HG02973 (cell line): ENCODE measurements at regions not wholly inside any gene's neighbourhood (a gene's known extent, or its start where the extent isn't known, plus 50 kb on each side); places are given as distances from the start of the nearest gene placed in this dataset.

Experiments used
- ATAC-seq: cut with Tn5 transposase; IDR thresholded peaks from one replicate; pipeline ENCODE4 v1.9.1; 2021; ENCODE audit warnings: moderate library complexity; ENCODE audit not compliant: unreplicated experiment

DNA sequence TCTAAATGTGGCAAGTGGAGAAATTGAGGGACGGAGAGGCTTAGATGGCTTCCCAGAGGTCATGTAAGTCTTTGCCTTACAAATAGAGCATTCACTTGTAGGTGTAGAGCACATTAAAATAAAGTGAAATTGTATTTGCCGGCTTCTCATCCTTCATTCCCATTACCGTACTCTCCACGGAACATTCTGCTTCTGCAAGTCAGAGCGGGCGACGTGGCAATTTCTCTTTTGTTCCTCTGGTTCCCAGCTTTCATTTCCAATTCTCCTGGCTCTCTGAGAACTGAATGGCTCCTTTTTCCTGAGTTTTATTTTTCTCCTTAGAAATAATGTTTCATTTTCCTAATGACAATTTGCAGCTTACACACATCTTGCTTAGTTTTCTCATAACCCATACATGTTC is 51.3 kb upstream of the PFKP start:
- ATAC-seq: no peak

DNA sequence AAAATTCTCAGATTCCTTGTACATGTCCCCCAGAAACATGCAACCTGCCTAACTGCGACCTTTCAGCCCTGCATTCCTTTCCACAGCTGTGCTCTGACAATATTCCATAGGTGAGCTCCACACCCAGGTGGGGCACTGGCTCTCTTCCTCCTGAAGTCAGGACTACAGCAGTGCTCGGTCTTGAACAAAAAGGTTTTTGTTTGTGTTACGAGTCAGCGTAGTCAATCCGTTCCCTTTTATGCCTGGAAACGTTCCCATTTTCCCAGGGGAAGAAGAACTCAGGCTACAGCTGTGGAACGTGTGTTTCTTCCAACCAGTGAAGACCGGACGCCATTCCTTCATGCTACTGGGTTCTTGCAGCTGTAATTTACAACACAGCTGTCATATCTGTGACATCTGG is 52.4 kb upstream of the PFKP start:
- ATAC-seq: no peak

DNA sequence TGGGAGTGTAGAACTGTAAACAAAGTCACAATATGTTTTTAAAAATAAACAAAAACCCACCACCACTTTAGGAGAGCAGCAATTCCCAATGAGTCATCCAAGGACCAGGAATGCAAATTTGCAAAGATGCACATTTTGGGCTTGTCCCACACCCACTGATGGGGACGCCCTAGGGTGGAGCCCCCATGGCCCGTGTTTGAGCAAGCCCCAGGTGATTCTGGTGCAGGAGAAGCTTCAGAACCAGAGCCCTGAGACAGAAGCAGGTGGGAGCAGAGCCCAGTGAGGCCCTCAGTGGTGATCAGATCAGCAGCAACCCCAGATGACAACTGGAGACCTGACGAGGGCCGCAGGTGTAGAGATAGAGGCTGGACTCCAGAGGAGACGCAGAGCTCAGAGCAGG is 55.1 kb upstream of the PFKP start:
- ATAC-seq: no peak

DNA sequence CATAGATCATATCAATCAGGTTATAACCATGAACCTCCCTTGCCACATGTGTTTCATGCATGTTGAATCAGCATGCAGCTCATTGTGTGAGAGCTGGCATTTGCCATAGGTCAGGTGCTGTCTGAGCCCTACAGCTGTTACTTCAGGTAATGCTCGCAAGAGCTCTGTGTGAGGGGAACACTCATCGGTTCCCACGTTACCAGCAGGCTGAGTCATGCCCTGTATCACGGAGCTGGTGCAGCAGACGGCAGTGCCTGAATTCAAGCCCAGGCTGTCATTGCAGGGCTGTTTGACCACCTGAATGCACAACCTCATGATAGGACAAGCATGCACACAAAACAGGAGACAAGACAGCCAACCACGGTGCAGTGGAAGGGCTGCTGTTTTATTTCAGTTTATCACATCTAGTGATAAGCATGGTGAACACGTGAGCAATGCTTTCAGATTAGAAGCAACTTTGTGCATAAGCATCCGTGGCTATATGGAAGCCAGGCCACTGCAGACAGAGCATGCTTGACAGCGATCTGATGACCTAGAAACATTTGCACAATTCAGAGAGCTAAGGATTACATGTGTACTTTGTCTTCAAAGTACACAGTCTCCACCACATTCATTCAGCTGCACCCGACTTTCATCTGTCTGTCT is 56.4 kb upstream of the PFKP start:
- ATAC-seq: no peak

DNA sequence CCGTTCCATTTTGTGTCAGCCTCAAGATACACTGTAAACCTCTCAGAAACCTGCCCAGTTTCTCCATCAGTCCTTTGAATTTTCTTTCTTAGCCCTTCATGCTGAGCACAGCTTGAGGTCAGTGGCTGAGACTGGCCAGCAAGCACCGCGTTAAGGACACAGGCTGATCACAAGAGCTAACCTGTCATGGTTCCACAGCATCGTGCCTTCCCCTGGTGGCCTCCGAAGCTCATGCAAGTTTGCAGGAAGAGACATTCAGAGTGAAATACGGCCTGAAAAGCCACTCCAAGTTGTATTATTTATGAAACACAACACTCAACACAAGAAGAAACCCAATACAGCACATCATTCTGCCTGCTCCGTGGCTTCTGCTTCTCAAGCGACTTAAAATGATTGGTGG is 57.0 kb upstream of the PFKP start:
- ATAC-seq: no peak

DNA sequence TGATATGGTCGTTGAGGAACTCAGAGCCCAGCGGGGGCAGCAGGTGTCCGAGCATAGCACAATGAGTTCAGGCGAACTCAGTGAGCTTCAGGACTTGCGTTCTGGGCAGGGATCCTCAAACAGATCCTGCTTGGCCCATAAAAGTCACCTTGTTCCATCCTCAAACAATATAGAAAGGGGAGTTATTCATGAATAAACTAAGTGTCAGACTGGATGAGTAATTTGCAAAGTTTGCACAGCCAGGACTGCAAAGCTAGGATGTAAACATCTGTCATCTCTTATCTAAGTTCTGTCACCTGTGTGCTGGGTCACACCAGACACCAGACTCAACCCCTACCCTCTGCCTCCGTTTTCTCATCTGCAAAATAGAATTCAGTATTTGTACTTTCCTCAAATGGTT is 58.0 kb upstream of the PFKP start:
- ATAC-seq: no peak

DNA sequence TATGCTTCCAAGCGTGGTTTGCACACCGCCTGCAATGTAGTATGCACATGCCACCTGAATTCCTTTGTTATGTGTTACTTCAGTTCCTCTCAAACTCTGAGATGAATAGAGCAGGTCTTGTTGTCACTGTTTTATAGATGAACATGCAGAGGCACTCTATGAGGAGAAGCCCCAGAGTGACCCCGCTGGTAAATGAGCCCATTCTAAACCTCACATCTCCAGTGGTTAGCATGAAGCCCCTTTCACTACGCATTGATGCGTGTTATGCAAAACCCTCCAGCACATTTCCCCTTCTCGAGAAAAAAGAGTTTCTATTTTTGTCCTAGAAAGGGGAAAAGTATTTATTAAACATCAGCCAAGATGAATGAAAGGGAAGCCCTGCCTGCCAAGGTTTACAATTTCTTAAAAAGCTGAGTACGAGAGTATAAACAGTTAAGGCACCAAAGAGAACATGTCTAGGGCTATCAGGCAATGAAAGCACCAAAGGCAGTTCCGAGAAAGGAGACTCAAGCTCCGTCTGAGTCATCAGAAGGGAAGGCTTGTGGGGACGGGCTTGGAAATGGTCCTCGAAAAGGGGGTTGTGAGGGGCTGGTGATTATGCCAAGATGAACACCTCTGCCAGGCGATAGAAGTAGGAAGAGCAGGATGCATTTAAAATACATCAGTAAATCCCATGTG is 58.7 kb upstream of the PFKP start:
- ATAC-seq: no peak

DNA sequence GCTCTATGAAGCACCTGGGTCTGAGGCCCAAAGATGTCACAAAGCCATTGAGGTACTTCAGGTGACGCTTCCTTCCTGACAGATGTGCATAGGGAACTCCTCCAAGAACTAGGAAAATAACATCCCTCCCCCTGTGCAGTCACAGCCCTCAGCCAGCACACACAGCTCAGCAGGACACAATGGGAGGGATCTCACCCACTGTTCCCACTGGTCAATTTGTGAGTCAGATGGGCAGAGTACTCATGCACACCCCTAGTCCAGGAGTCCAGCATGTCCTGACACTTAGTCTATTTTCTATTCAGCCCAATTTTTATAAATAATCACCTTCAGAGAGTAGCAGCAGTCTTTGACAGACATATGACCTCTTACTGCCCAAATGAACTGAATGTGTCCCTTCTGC is 60.7 kb upstream of the PFKP start:
- no peak for ATAC-seq

DNA sequence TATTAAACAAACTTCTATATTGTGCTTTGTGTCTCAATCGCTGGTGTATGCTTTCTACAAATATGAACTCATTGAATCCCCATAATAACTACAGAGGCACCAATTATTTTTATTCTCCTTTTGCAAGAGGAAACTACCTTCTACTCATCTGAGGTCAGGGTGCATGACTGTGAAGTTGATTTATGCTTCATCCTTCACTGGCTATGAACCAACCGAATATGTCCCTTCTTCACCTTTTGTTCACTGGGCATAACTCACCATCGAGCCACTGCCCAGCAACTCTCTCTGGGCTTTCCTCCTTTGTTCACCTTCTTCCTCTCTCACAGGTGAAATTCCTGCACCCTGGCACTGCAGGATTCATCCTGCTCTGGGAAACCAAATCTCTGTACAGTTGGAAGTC is 61.3 kb upstream of the PFKP start:
- ATAC-seq: no peak

DNA sequence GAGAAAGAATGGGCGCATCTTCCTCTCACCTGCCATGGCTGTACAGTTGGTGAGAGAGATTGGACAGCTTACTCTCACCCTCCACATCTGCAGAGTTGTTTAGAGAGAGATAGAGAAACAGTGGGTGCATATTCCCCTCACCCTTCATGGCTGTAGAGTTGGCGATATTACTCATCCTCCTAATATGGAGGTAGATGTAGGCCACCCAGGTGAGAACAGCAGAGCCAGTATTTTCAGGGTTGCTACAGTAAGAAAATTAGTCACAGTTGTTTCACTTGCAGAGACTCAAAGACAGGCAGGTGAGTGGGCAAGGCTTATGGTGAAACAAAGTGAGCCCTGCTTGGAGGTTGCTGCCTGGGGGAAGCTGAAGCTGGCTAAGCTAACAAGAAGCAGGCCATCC is 65.0 kb upstream of the PFKP start:
- ATAC-seq: peak; percentile 59

DNA sequence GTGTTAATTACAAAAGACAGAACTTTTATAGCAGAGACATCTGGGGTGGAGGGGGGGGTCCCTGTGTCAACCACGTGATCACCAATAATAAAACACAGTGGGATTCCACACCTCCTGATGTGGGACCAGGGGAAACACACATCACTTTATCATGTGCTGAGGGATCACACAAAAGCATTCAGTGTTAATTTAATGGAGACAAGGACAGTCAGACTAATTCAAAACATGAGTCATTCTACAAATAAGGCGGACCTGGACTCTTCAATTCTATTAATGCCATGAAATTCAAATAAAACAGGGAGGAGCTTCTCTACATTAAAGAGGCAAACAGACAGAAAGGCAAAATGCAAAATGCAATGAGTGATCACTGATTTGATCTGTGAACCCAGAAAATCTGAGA is 67.3 kb upstream of the PFKP start:
- ATAC-seq: no peak

DNA sequence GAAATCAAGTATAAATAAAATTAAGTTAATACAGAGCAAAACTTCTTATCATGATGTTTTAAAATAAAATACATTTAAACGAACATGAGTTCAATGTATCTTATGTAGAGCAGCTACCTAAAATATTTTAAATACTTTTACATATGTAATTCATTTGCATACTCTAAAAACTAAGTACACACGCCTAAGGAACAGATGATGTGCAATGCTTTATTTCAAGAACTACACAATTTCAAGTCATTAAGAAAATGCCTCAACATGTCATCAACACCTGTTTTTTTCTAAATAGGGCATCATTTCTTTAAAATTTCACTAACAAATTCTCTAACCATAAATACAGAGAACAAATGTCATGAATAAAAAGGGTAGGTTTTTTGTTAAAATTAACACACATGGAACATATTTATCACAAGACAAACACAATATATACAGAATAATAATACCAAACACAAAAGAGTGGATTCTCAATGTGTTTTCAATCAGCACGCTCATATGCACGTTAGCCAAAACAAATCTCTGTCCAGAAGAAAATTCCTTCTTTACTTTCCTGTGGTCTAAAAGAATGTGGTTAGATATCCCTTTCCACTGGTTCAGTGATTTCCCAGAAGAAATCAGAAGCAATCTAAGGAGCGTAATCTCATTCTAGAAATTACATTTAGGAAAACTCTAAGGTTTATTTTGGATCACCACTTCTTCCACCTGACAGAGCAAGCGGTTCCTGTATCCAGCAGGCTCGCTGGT is 73.0 kb upstream of the PFKP start:
- no peak for ATAC-seq

DNA sequence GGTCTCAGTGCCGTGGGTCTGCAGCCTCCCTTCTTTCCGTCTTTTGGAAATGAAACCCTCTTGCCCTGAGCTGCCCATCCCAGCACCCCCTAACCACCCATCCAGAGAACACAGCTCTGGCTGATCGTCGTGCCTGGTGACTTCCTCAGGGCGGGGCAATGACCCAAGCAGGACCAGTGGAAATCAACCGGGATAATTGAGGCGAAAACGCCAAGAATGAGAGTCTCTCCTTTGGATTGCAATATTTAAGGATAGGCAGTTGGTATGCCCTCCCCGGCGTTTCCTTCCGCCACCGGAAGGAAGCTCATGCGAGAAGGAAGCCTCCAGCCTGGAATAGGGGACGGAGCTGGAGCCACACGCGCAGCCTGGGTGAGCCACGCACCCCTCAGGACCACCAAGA is 73.7 kb upstream of the PFKP start:
- no peak for ATAC-seq

DNA sequence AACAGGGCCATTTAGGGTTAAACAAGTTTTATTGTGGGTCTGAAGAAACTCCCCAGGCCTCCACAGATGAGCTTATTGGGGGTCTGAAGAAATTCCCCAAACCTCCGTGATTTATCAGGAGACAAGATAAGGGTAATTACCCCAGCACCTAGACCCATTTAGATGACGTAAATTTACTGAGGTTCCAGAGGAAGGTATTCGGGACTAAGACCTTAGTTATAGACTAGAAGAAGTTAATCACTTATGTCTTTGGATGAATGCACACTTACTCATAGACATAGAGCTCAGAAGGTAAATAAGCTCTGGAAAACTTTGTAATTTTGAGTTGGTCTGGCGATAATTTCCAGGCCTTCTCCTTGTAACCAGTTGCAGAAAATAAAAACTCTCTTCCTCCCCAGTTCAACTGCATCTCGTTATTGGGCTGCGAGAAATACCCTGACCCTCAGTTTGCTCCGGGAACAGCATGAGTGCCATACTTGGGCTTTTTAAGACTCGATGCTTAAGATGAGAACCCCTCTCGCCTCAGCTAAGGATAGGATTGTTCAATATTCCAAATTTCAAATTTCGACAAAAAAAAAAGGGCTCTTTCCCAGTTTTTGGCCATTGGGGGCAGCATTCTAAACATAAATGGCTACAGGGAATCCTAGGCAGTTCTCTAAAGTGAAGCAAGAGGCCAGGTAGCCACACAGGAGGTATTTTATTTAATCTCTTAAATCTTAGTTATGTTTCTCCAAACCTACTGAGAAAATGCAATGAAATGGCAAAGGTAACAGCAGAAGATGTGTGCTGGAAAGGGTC is 74.7 kb upstream of the PFKP start:
- ATAC-seq: no peak

DNA sequence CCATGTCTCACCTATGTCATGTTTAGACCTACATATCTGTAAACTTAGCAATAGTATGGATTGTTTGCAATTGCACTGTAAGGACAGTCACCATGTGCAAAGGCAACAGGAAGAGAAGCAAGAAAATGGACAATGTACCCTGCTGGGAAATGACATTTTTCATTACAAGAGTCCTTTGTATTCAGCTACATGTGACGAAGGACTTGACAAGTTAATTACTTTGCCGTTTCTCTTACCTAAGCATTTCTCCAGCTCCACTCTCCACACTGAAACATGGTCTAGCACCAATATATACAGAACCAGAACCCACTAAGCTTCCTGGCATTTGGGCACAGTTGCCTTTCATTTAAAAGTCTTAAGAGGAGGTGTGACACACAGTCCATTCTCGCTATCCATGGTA is 76.6 kb upstream of the PFKP start:
- no peak for ATAC-seq

DNA sequence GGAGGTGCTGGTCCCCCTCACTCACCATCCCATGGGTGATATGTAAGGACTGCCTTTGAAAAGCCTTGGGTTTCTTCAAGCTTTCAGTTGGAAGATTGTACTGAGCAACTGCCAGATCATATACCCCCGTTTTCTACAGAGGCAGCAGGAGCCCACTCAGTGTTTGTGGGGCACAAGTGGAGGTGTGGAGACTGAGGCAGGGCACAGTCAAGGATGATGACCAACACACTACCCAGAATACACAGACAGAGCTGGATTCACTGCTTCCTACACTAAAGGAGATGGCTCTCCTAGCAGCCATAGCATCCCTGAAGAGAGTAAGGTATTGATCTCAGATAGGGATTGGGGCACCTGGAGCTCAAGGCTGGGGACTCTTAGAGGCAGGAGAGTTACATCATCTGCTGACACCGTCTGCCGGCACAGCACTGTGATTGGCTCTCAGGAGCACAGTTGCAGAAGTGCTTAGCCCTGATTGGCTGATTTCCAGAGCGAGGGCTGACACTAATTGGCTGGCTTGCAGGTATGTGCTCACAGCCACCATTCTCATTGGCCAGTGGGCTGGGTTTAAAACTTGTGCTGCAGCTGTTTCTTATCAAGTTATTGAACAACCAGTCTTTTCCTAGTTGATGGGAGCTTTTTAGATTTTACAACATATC is 77.9 kb upstream of the PFKP start:
- no peak for ATAC-seq

DNA sequence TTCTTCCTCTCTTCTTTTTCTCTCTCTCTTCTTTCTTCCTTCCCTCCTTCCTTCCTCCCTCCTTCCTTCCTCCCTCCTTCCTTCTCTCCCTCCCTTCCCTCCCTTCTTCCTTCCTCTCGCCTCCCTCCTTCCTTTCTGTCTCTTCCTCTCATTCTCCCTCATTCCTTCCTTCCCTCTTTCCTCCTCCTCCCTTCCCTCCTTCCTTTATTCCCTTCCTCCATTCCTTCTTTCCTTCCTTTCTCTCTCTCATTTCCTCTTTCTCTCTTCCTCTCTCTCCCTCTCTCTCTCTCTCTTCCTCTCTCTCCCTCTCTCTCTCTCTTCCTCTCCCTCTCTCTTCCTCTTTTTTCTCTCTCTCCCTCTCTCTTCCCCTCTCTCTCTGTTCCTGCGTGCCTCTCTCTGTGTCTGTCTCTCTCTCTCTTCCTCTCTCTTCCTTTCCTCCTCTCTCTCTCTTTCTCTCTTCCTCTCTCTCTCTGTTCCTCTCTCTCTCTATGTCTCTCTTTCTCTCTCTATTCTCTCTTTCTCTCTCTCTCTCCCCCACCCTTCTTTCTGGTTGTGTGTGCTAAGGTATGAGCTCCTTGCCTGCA is 80.1 kb upstream of the PFKP start:
- ATAC-seq: no peak

DNA sequence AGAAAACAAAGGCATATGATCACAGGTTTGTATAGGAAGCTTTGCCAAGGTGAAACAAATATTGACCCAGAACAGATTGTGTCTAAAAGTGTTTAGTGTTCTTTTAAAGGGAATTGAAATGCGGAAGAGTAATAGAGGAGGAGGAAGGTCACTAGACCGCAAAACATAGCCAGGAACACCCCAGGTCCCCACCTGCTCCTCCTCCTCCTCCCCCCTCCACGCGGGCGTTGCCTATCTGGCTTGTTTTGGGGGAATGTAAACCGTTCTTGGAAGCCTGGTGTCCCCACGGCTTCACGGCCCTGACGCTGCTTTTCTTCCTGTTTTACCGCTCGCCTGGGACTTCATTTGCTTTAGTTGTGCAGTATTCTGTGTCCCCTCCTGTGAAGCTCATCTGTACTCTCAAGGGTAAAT is 81.0 kb upstream of the PFKP start:
- no peak for ATAC-seq

DNA sequence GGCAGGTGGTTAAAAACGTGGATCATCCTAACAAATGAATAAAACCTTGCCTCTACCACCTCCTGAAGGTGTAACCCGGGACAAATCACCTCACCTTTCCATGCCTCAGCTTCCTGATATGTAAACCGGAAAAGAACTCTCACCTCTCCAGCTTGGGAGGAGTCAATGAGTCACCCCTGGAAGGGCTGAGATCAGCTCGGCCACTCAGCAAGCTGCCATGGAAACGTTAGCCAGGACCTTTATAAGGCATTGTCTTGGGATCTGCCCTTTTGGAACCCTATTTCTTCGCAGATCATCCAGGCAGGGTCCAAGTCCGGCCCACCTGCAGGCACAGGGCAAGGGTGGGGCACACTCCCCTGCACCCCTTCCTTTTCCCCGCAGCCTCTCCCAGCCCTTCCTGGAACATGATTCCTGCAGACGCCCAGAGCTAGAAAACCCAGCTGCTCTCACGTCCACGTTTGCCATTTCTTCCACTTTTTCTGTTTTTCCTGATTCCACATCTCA is 81.6 kb upstream of the PFKP start:
- no peak for ATAC-seq

DNA sequence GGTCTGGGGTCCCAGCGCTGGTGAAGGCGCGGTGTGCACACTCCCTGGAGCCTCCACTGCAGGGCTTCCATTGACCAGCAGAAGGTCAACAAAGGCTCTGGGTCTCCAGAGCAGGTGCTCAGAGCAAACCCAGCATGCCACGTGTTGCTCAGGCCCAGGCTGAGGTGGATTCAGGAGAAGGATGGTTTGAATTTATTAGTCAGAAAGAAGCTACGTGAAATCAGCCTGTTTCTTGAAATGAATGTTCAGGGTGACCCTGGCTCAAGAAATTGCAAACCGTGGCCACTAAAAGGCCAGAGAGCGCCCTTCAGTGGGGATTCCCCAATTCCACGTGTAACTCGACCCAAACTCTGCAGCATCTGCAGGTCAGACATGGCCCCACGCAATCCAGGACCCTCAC is 82.7 kb upstream of the PFKP start:
- ATAC-seq: no peak

DNA sequence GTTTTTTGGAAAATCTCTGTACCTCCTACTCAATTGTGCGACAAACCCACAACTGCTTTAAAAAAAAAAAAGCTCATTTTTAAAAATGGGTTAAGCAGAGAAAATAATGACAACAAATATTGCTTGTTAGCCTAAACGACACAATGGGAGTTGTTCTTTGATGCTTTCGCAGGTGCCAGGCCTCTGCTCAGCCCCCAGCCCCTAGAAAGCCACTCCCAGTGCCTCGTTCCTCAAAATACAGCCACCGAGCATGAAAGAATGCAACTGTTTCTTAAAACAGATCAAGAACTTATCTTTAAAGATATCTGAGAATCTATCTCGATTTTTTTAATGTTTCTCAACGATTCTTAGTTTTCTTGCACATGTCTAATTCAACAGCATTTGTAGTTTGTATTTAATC is 85.2 kb upstream of the PFKP start:
- ATAC-seq: no peak
